ENCODE measurements at regions not wholly inside any gene's neighbourhood (a gene's known extent, or its start where the extent isn't known, plus 50 kb on each side); places are given as distances from the start of the nearest gene placed in this dataset.

DNA sequence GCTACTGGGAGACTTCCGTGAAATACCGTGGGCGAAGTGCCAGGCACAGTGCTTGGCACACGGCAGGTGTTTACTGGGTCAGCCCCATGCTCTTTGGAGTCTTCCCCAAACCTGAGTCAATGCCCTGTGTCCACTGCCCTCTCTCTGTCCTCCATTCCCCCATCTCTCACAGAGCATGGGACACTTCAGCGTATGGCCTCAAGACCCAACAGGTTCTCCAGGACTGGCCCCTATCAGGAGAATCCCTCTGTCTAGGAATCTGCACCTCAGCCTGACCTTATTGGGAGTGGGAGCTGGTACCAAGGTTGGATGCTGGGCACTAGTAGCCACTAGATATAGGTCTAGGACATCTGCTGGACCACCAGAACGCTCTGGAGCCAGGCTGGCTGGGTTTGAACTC, 67.2 kb upstream of the LMO1 start:
- no peak overlapping the region for H2AFZ ChIP-seq (ENCODE audit: low read length)
- no peak overlapping the region for H3K4me2 ChIP-seq (ENCODE audit: low read depth, low read length, poor library complexity, severe bottlenecking)
- H3K79me2 ChIP-seq (ENCODE audit: insufficient read depth, low read length) = no peaks in the 10 kb centered on the region
- H3F3A ChIP-seq (ENCODE audit: low read depth) = no peaks in the 10 kb centered on the region
- H4K20me1 ChIP-seq (ENCODE audit: insufficient read depth, low read length, poor library complexity, severe bottlenecking) = no peaks in the 10 kb centered on the region
- no peaks in the 10 kb centered on the region for H3K9me3 ChIP-seq (ENCODE audit: insufficient read depth, low read depth, low read length)
- no peaks in the 10 kb centered on the region for H3K9me2 ChIP-seq (replicated peaks; ENCODE audit: low read depth, low read length)
- H3K9ac ChIP-seq (ENCODE audit: low read depth, low read length, poor library complexity, severe bottlenecking) = no peak overlapping the region
- H3K36me3 ChIP-seq (ENCODE audit: insufficient read depth, low read length) = no peaks in the 10 kb centered on the region
- TF ChIP-seq EZH2phosphoT487 (IDR thresholded peaks at IDR 0.05; ENCODE audit: borderline replicate concordance) = no peak
- no peak for TF ChIP-seq CTCF (conservative IDR thresholded peaks at IDR 0.05; ENCODE audit: low read length)
- peaks cover 4% of the 10 kb centered on the region for H3K4me1 ChIP-seq (ENCODE audit: insufficient read depth, low read length, poor library complexity, severe bottlenecking)
- no peak overlapping the region for H3K4me3 ChIP-seq (ENCODE audit: low read length, poor library complexity, severe bottlenecking)
- no peaks in the 10 kb centered on the region for H3K27me3 ChIP-seq (ENCODE audit: insufficient read depth, low read length, poor library complexity, severe bottlenecking)

DNA sequence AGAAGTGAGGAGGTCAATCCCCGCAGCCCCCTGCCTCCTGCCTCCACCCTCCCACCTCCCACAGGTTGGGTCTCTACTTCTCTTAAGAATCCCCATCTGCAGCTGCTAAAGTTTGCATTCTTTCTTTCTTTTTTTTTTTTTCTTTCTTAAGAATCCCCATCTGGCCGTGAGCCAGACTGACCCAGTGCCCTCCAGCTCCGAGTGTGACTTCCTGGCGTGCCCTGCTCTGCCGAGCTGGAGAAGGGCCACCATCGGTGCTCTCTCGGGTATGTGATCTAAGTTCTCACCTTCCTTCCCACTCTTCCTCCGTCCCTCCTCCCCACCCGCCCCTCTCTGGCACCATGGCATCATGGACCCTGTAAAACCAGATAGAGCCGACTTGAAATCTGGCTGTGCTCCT, 66.7 kb upstream of the LMO1 start:
- Histone ChIP-seq H2AFZ (ENCODE audit: low read length) (no peak overlapping the region), H3K9me3 (ENCODE audit: insufficient read depth, low read depth, low read length) (no peaks in the 10 kb centered on the region), H3K4me3 (ENCODE audit: low read length, poor library complexity, severe bottlenecking) (no peak overlapping the region), H3F3A (ENCODE audit: low read depth) (no peaks in the 10 kb centered on the region), H3K4me2 (ENCODE audit: low read depth, low read length, poor library complexity, severe bottlenecking) (no peak overlapping the region), H3K36me3 (ENCODE audit: insufficient read depth, low read length) (no peaks in the 10 kb centered on the region), H3K9ac (ENCODE audit: low read depth, low read length, poor library complexity, severe bottlenecking) (no peak overlapping the region), H3K79me2 (ENCODE audit: insufficient read depth, low read length) (no peaks in the 10 kb centered on the region), H4K20me1 (ENCODE audit: insufficient read depth, low read length, poor library complexity, severe bottlenecking) (no peaks in the 10 kb centered on the region), H3K27me3 (ENCODE audit: insufficient read depth, low read length, poor library complexity, severe bottlenecking) (no peaks in the 10 kb centered on the region), H3K9me2 (replicated peaks; ENCODE audit: low read depth, low read length) (no peaks in the 10 kb centered on the region), H3K4me1 (ENCODE audit: insufficient read depth, low read length, poor library complexity, severe bottlenecking) (peaks cover 4% of the 10 kb centered on the region)
- no peak for TF ChIP-seq CTCF (conservative IDR thresholded peaks at IDR 0.05; ENCODE audit: low read length)
- TF ChIP-seq EZH2phosphoT487 (IDR thresholded peaks at IDR 0.05; ENCODE audit: borderline replicate concordance) = no peak

GRCh38 chr11:8329847-8330361, 66.2 kb upstream of the LMO1 start:
- Histone ChIP-seq H3K4me3 (ENCODE audit: low read length, poor library complexity, severe bottlenecking) (no peak overlapping the region), H3K9me3 (ENCODE audit: insufficient read depth, low read depth, low read length) (no peaks in the 10 kb centered on the region), H3F3A (ENCODE audit: low read depth) (no peaks in the 10 kb centered on the region), H4K20me1 (ENCODE audit: insufficient read depth, low read length, poor library complexity, severe bottlenecking) (no peaks in the 10 kb centered on the region), H3K9me2 (replicated peaks; ENCODE audit: low read depth, low read length) (no peaks in the 10 kb centered on the region), H3K27me3 (ENCODE audit: insufficient read depth, low read length, poor library complexity, severe bottlenecking) (no peaks in the 10 kb centered on the region), H3K4me2 (ENCODE audit: low read depth, low read length, poor library complexity, severe bottlenecking) (no peak overlapping the region), H3K79me2 (ENCODE audit: insufficient read depth, low read length) (no peaks in the 10 kb centered on the region), H2AFZ (ENCODE audit: low read length) (no peak overlapping the region), H3K4me1 (ENCODE audit: insufficient read depth, low read length, poor library complexity, severe bottlenecking) (peaks cover 4% of the 10 kb centered on the region), H3K9ac (ENCODE audit: low read depth, low read length, poor library complexity, severe bottlenecking) (no peak overlapping the region), H3K36me3 (ENCODE audit: insufficient read depth, low read length) (no peaks in the 10 kb centered on the region)
- TF ChIP-seq EZH2phosphoT487 (IDR thresholded peaks at IDR 0.05; ENCODE audit: borderline replicate concordance) (no peak), CTCF (conservative IDR thresholded peaks at IDR 0.05; ENCODE audit: low read length) (no peak)

All from Loucy (cell line).